ENCODE measurements at regions not wholly inside any gene's neighbourhood (a gene's known extent, or its start where the extent isn't known, plus 50 kb on each side); places are given as distances from the start of the nearest gene placed in this dataset.
"Not testable (repeated sequence)": the region's sequence is repeated elsewhere in the genome, so short reads cannot be mapped to it uniquely, and the experiment has no call there.

- DNase-seq (ENCODE audit: low read depth in 2 of 2): no peak
These were observed 192.3 kb upstream of the HMCN1 start for GRCh38 chr1:185541871-185542301.

GRCh38 chr1:185540295-185540694 lies 193.9 kb upstream of the HMCN1 start:
- no peak for DNase-seq (ENCODE audit: low read depth in 2 of 2)

- no peak for DNase-seq (ENCODE audit: low read depth in 2 of 2)
These were observed 194.8 kb upstream of the HMCN1 start for GRCh38 chr1:185539277-185539943.

- DNase-seq (ENCODE audit: low read depth in 2 of 2): not testable (repeated sequence)
These were observed 195.8 kb upstream of the HMCN1 start for GRCh38 chr1:185538309-185538898.

GRCh38 chr1:185537596-185537995 lies 196.6 kb upstream of the HMCN1 start:
- no peak for DNase-seq (ENCODE audit: low read depth in 2 of 2)

- DNase-seq (ENCODE audit: low read depth in 2 of 2): no peak
These were observed 197.8 kb upstream of the HMCN1 start for GRCh38 chr1:185536165-185536920.

- DNase-seq (ENCODE audit: low read depth in 2 of 2): no peak
These were observed 198.6 kb upstream of the HMCN1 start for GRCh38 chr1:185535621-185536020.

- no peak for DNase-seq (ENCODE audit: low read depth in 2 of 2)
These were observed 199.4 kb upstream of the HMCN1 start for GRCh38 chr1:185534801-185535200.

GRCh38 chr1:185533596-185533995 lies 200.6 kb upstream of the HMCN1 start:
- DNase-seq (ENCODE audit: low read depth in 2 of 2): no peak

GRCh38 chr1:185532856-185533255 lies 201.3 kb upstream of the HMCN1 start:
- no peak for DNase-seq (ENCODE audit: low read depth in 2 of 2)

GRCh38 chr1:185531838-185532237 lies 202.4 kb upstream of the HMCN1 start:
- DNase-seq (ENCODE audit: low read depth in 2 of 2): no peak

- DNase-seq (ENCODE audit: low read depth in 2 of 2): no peak
These were observed 204.0 kb upstream of the HMCN1 start for GRCh38 chr1:185530215-185530614.

- DNase-seq (ENCODE audit: low read depth in 2 of 2): no peak
These were observed 204.5 kb upstream of the HMCN1 start for GRCh38 chr1:185529673-185530072.

GRCh38 chr1:185528084-185528676 lies 206.0 kb upstream of the HMCN1 start:
- no peak for DNase-seq (ENCODE audit: low read depth in 2 of 2)

GRCh38 chr1:185526344-185527307 lies 207.6 kb upstream of the HMCN1 start:
- DNase-seq (ENCODE audit: low read depth in 2 of 2): no peak

GRCh38 chr1:185520188-185520920 lies 203.3 kb upstream of the IVNS1ABP start:
- DNase-seq (ENCODE audit: low read depth in 2 of 2): no peak

GRCh38 chr1:185517808-185518419 lies 200.9 kb upstream of the IVNS1ABP start:
- no peak for DNase-seq (ENCODE audit: low read depth in 2 of 2)

- DNase-seq (ENCODE audit: low read depth in 2 of 2): not testable (repeated sequence)
These were observed 200.3 kb upstream of the IVNS1ABP start for GRCh38 chr1:185517301-185517700.

GRCh38 chr1:185515696-185516095 lies 198.7 kb upstream of the IVNS1ABP start:
- no peak for DNase-seq (ENCODE audit: low read depth in 2 of 2)

GRCh38 chr1:185514311-185514710 lies 197.3 kb upstream of the IVNS1ABP start:
- DNase-seq (ENCODE audit: low read depth in 2 of 2): no peak
